CD4-positive, alpha-beta T cell treated with Interleukin-6 for 4 hours (primary cell): ENCODE measurements at regions not wholly inside any gene's neighbourhood (a gene's known extent, or its start where the extent isn't known, plus 50 kb on each side); places are given as distances from the start of the nearest gene placed in this dataset.

Source experiments
- DNase-seq: peaks from one replicate; pipeline ENCODE4 v3.0.0-alpha.2; 2020; ENCODE audit warnings: mixed read lengths

GRCh38 chr10:35912615-35913569 lies 270.8 kb upstream of the FZD8 start:
- DNase-seq: no peak

- DNase-seq: no peak
These were observed 269.9 kb upstream of the FZD8 start for GRCh38 chr10:35911954-35912353.

- DNase-seq: no peak
These were observed 269.1 kb upstream of the FZD8 start for GRCh38 chr10:35911233-35911632.

GRCh38 chr10:35910234-35910633 lies 268.1 kb upstream of the FZD8 start:
- no peak for DNase-seq

- no peak for DNase-seq
These were observed 267.1 kb upstream of the FZD8 start for GRCh38 chr10:35909121-35909720.

GRCh38 chr10:35908451-35908850 lies 266.4 kb upstream of the FZD8 start:
- DNase-seq: no peak

- no peak for DNase-seq
These were observed 265.5 kb upstream of the FZD8 start for GRCh38 chr10:35907548-35907947.

GRCh38 chr10:35906155-35906554 lies 264.1 kb upstream of the FZD8 start:
- no peak for DNase-seq

GRCh38 chr10:35903021-35903420 lies 260.9 kb upstream of the FZD8 start:
- DNase-seq: no peak

GRCh38 chr10:35898716-35899440 lies 256.8 kb upstream of the FZD8 start:
- DNase-seq: no peak

GRCh38 chr10:35896001-35896400 lies 253.9 kb upstream of the FZD8 start:
- no peak for DNase-seq

GRCh38 chr10:35895331-35895730 lies 253.2 kb upstream of the FZD8 start:
- DNase-seq: no peak

- DNase-seq: no peak
These were observed 250.4 kb upstream of the FZD8 start for GRCh38 chr10:35892526-35892925.

GRCh38 chr10:35890676-35891495 lies 248.8 kb upstream of the FZD8 start:
- DNase-seq: no peak

- no peak for DNase-seq
These were observed 248.0 kb upstream of the FZD8 start for GRCh38 chr10:35889971-35890675.

GRCh38 chr10:35889226-35889625 lies 247.1 kb upstream of the FZD8 start:
- no peak for DNase-seq

- no peak for DNase-seq
These were observed 246.3 kb upstream of the FZD8 start for GRCh38 chr10:35888400-35888799.

GRCh38 chr10:35887685-35888084 lies 245.6 kb upstream of the FZD8 start:
- no peak for DNase-seq

- DNase-seq: no peak
These were observed 243.0 kb upstream of the FZD8 start for GRCh38 chr10:35885076-35885475.

GRCh38 chr10:35884657-35885071 lies 242.6 kb upstream of the FZD8 start:
- no peak for DNase-seq

- no peak for DNase-seq
These were observed 240.5 kb upstream of the FZD8 start for GRCh38 chr10:35882422-35883150.
